MCF 10A (cell line): ENCODE measurements at regions not wholly inside any gene's neighbourhood (a gene's known extent, or its start where the extent isn't known, plus 50 kb on each side); places are given as distances from the start of the nearest gene placed in this dataset.

Experiments
- BruUV-seq: library from RNA; stranded (reverse); fragments of 400-500 nt; replicated peaks from 2 replicates; lab custom pipeline; 2021; lab: Mats Ljungman, UMichigan
- CTCF ChIA-PET: fragments of 300-600 bp; sonication (Branson Sonifier 250); formaldehyde crosslinking; extraction: SDS; loops from one replicate; lab custom pipeline; 2021; ENCODE audit warnings: antibody characterized with exemption, inconsistent platforms; lab: Yijun Ruan, JAX
- POLR2A ChIA-PET: fragments of 300-600, 350-650 bp; sonication (Branson Sonifier 250); formaldehyde crosslinking; extraction: SDS; loops from one replicate; lab custom pipeline; 2020; ENCODE audit warnings: antibody characterized with exemption, inconsistent platforms; lab: Yijun Ruan, JAX
- DNase-seq: peaks from one replicate; pipeline ENCODE4 v3.0.0-alpha.2; 2018; ENCODE audit not compliant: unreplicated experiment
- H3K27ac Mint-ChIP-seq: one replicate; pipeline ENCODE4 v1.8.0; 2022; ENCODE audit warnings: mild to moderate bottlenecking, low read depth, mixed read lengths; ENCODE audit not compliant: unreplicated experiment
- H3K27me3 Mint-ChIP-seq: one replicate; pipeline ENCODE4 v1.8.0; 2022; ENCODE audit warnings: mixed read lengths; ENCODE audit not compliant: insufficient read depth, unreplicated experiment
- H3K36me3 Mint-ChIP-seq: one replicate; pipeline ENCODE4 v1.8.0; 2022; ENCODE audit warnings: mild to moderate bottlenecking, moderate library complexity, mixed read lengths; ENCODE audit not compliant: insufficient read depth, unreplicated experiment
- H3K4me1 Mint-ChIP-seq: one replicate; pipeline ENCODE4 v1.8.0; 2022; ENCODE audit warnings: mixed read lengths; ENCODE audit not compliant: insufficient read depth, unreplicated experiment
- H3K4me3 Mint-ChIP-seq: one replicate; pipeline ENCODE4 v1.8.0; 2022; ENCODE audit warnings: mild to moderate bottlenecking, moderate library complexity, mixed read lengths; ENCODE audit not compliant: unreplicated experiment
- H3K9me3 Mint-ChIP-seq: one replicate; pipeline ENCODE4 v1.8.0; 2022; ENCODE audit warnings: mixed read lengths; ENCODE audit not compliant: unreplicated experiment
- CTCF ChIP-seq: fragments of 200-600 bp; IDR thresholded peaks from one replicate; pipeline ENCODE4 v1.8.0; 2022; ENCODE audit warnings: antibody characterized with exemption, mild to moderate bottlenecking; ENCODE audit not compliant: unreplicated experiment
- intact Hi-C: fragments of 100-400 bp; cut with micrococcal nuclease; formaldehyde crosslinking; loops from 2 replicates; pipeline ENCODE4 v1.14.1; 2022

GRCh38 chrX:63922221-63922620, 137.2 kb upstream of the ARHGEF9 start:
- no peak overlapping the region for H3K4me3 Mint-ChIP-seq
- peaks cover 26% of the 10 kb centered on the region for H3K4me1 Mint-ChIP-seq
- CTCF ChIA-PET = interaction anchor here (0.7 to 8.1 kb wide), 2 partner anchors 9 to 1080 kb away, joined by 3 to 59 read pairs; no protein-coding TSS in a partner anchor
- H3K27me3 Mint-ChIP-seq = no peaks in the 10 kb centered on the region
- H3K27ac Mint-ChIP-seq = peak overlapping the region; percentile 85
- POLR2A ChIA-PET = interaction anchor here (0.9 to 2.1 kb wide), 3 partner anchors 54 to 251 kb away, joined by 3 to 11 read pairs (median 3); a partner anchor contains a TSS
- intact Hi-C loops = no loop called here
- BruUV-seq = no TSS peak
- H3K9me3 Mint-ChIP-seq = peaks cover 14% of the 10 kb centered on the region
- no peaks in the 10 kb centered on the region for H3K36me3 Mint-ChIP-seq
- TF ChIP-seq CTCF = no peak
- DNase-seq = peak; percentile 38

- intact Hi-C loops = no loop called here
- Mint-ChIP-seq H3K9me3 (peaks cover 14% of the 10 kb centered on the region), H3K4me1 (peaks cover 26% of the 10 kb centered on the region), H3K36me3 (no peaks in the 10 kb centered on the region), H3K27ac (peak overlapping the region; percentile 85), H3K4me3 (no peak overlapping the region), H3K27me3 (no peaks in the 10 kb centered on the region)
- ChIA-PET CTCF (interaction anchor here (0.9 to 8.1 kb wide), 2 partner anchors 10 to 173 kb away, joined by 3 to 59 read pairs; no protein-coding TSS in a partner anchor), POLR2A (interaction anchor here (0.9 to 1.9 kb wide), 2 partner anchors 16 to 167 kb away, joined by 3 to 9 read pairs; a partner anchor contains a TSS)
- no peak for DNase-seq
- TF ChIP-seq CTCF = no peak
- no TSS peak for BruUV-seq
Observed at GRCh38 chrX:63920875-63921274, 135.9 kb upstream of the ARHGEF9 start.

- DNase-seq = no peak
- H3K9me3 Mint-ChIP-seq = peaks cover 22% of the 10 kb centered on the region
- BruUV-seq = no TSS peak
Observed at GRCh38 chrX:63919081-63919480, 134.1 kb upstream of the ARHGEF9 start.

More at GRCh38 chrX:63919081-63919480, 134.1 kb upstream of the ARHGEF9 start:
- POLR2A ChIA-PET = interaction anchor here (0.7 to 1.1 kb wide), 2 partner anchors 164 to 571 kb away, joined by 3 read pairs; no protein-coding TSS in a partner anchor
- Mint-ChIP-seq H3K36me3 (no peaks in the 10 kb centered on the region), H3K27me3 (no peaks in the 10 kb centered on the region), H3K4me1 (peaks cover 26% of the 10 kb centered on the region), H3K27ac (peak overlapping the region; percentile 35), H3K4me3 (no peak overlapping the region)
- no peak for TF ChIP-seq CTCF
- intact Hi-C loops = no loop called here
- CTCF ChIA-PET = interaction anchor here (0.5 to 8.1 kb wide), 5 partner anchors 12 to 1610 kb away, joined by 3 to 59 read pairs (median 3); no protein-coding TSS in a partner anchor
